Common myeloid progenitor, CD34-positive (primary cell): ENCODE measurements at regions not wholly inside any gene's neighbourhood (a gene's known extent, or its start where the extent isn't known, plus 50 kb on each side); places are given as distances from the start of the nearest gene placed in this dataset.
A peak's percentile ranks its signal among the peaks of the same experiment; 100 is the strongest.

Source experiments
- CTCF ChIA-PET: fragments of 350-600 bp; sonication (Branson Sonifier 250); formaldehyde crosslinking; loops from one replicate; lab custom pipeline; 2021; ENCODE audit warnings: antibody characterized with exemption; lab: Charles Lee
- POLR2A ChIA-PET: fragments of 350-600 bp; sonication (Branson Sonifier 250); formaldehyde crosslinking; loops from one replicate; lab custom pipeline; 2021; ENCODE audit warnings: antibody characterized with exemption; lab: Charles Lee
- DNase-seq, 3 donors: peaks; one replicate each; pipeline versions ENCODE4 v3.0.0 to v3.0.0-alpha.2; 2013
- H3K27ac ChIP-seq, 2 experiments: 1 replicate in 1 of 2; 2 replicates in 1 of 2; pipeline ENCODE4 v1.7.0; 2013; ENCODE audit warnings: inconsistent platforms in 2 of 2, low read length in 2 of 2, mild to moderate bottlenecking in 2 of 2, low read depth in 1 of 2, moderate library complexity in 1 of 2; ENCODE audit not compliant: severe bottlenecking in 2 of 2, insufficient read depth in 1 of 2, poor library complexity in 1 of 2
- H3K27me3 ChIP-seq, 5 experiments: replicated peaks in 2 of 5; 1 replicate in 3 of 5; 2 replicates in 2 of 5; pipeline versions ENCODE4 v1.6.1 to v1.7.0; 2013; ENCODE audit warnings: low read length in 4 of 5, mild to moderate bottlenecking in 2 of 5, moderate library complexity in 2 of 5, inconsistent platforms in 1 of 5; ENCODE audit not compliant: insufficient read depth in 5 of 5, control insufficient read depth in 4 of 5
- H3K36me3 ChIP-seq, 4 experiments: 1 replicate in 2 of 4; 2 replicates in 2 of 4; pipeline versions ENCODE4 v1.6.1 to v1.7.0; 2013; ENCODE audit warnings: low read length in 3 of 4, control low read depth in 1 of 4, mild to moderate bottlenecking in 1 of 4; ENCODE audit not compliant: control insufficient read depth in 4 of 4, insufficient read depth in 4 of 4
- H3K4me1 ChIP-seq, 4 experiments: 1 replicate in 3 of 4; 2 replicates in 1 of 4; pipeline versions ENCODE4 v1.6.1 to v1.7.1; 2013; ENCODE audit warnings: low read length in 3 of 4, mild to moderate bottlenecking in 3 of 4, control low read depth in 1 of 4, inconsistent platforms in 1 of 4, moderate library complexity in 1 of 4; ENCODE audit not compliant: control insufficient read depth in 4 of 4, insufficient read depth in 4 of 4; ENCODE audit errors: control extremely low read depth in 1 of 4
- H3K4me3 ChIP-seq, 7 experiments: 1 replicate in 4 of 7; 2 replicates in 3 of 7; pipeline versions ENCODE4 v1.5.1 to v1.7.0; 2013; ENCODE audit warnings: mild to moderate bottlenecking in 7 of 7, low read length in 6 of 7, moderate library complexity in 6 of 7, inconsistent platforms in 2 of 7, low read depth in 2 of 7, control low read depth in 1 of 7; ENCODE audit not compliant: insufficient read depth in 4 of 7, control insufficient read depth in 1 of 7; ENCODE audit errors: extremely low read depth in 1 of 7
- H3K9me3 ChIP-seq, 5 experiments: 1 replicate in 4 of 5; 2 replicates in 1 of 5; pipeline versions ENCODE4 v1.6.1 to v1.7.1; 2013; ENCODE audit warnings: low read length in 4 of 5, mild to moderate bottlenecking in 2 of 5, inconsistent platforms in 1 of 5, low read depth in 1 of 5, moderate library complexity in 1 of 5; ENCODE audit not compliant: control insufficient read depth in 4 of 5, insufficient read depth in 2 of 5; ENCODE audit errors: control extremely low read depth in 1 of 5
- WGBS: methylation state at CpG from one replicate; pipeline ENCODE4 v1.1.5; 2013; ENCODE audit not compliant: insufficient coverage; 5-methylcytosine and 5-hydroxymethylcytosine counted together

- ChIA-PET CTCF (interaction anchor here (0.9 kb wide), 1 partner anchor 9 kb away, joined by 3 read pairs; no protein-coding TSS in a partner anchor), POLR2A (no interaction called here)
- Histone ChIP-seq H3K36me3 (no peaks in the 10 kb centered on the region), H3K27ac (no peak overlapping the region), H3K4me3 (no peak overlapping the region), H3K27me3 (no peaks in the 10 kb centered on the region), H3K9me3 (no peaks in the 10 kb centered on the region), H3K4me1 (no peaks in the 10 kb centered on the region)
- DNase-seq, result no peak
These were observed 413.2 kb downstream of the PLA2G4A start for GRCh38 chr1:187241971-187242370.

- Histone ChIP-seq H3K4me1 (no peaks in the 10 kb centered on the region), H3K27me3 (no peaks in the 10 kb centered on the region), H3K4me3 (no peak overlapping the region), H3K27ac (no peak overlapping the region), H3K36me3 (no peaks in the 10 kb centered on the region), H3K9me3 (no peaks in the 10 kb centered on the region)
- ChIA-PET POLR2A (interaction anchor here (0.6 kb wide), 1 partner anchor 1328 kb away, joined by 4 read pairs; no protein-coding TSS in a partner anchor), CTCF (no interaction called here)
- 57% methylated on average over 4 of the region's 4 CpGs for WGBS
- DNase-seq, result peak; percentile 9 to 79 (median 66)
These were observed 415.9 kb downstream of the PLA2G4A start for GRCh38 chr1:187244623-187245022.

GRCh38 chr1:187245201-187245600 is 416.5 kb downstream of the PLA2G4A start:
- Histone ChIP-seq H3K27me3 (no peaks in the 10 kb centered on the region), H3K9me3 (no peaks in the 10 kb centered on the region), H3K4me1 (no peaks in the 10 kb centered on the region), H3K4me3 (no peak overlapping the region), H3K36me3 (no peaks in the 10 kb centered on the region), H3K27ac (no peak overlapping the region)
- DNase-seq, result no peak
- ChIA-PET POLR2A (no interaction called here), CTCF (no interaction called here)
- WGBS, result no CpG with 5 or more reads among the region's 1 CpG

- DNase-seq, result no peak
- CTCF ChIA-PET, result no interaction called here
- POLR2A ChIA-PET, result no interaction called here
- Histone ChIP-seq H3K36me3 (no peaks in the 10 kb centered on the region), H3K4me1 (no peaks in the 10 kb centered on the region), H3K9me3 (no peaks in the 10 kb centered on the region), H3K27me3 (no peaks in the 10 kb centered on the region), H3K4me3 (no peak overlapping the region), H3K27ac (no peak overlapping the region)
- WGBS, result no CpG with 5 or more reads among the region's 1 CpG
These were observed 420.4 kb downstream of the PLA2G4A start for GRCh38 chr1:187249196-187249595.

- ChIA-PET CTCF (no interaction called here), POLR2A (no interaction called here)
- no CpG with 5 or more reads among the region's 1 CpG for WGBS
- Histone ChIP-seq H3K36me3 (no peaks in the 10 kb centered on the region), H3K27me3 (no peaks in the 10 kb centered on the region), H3K4me1 (no peaks in the 10 kb centered on the region), H3K27ac (no peak overlapping the region), H3K4me3 (no peak overlapping the region), H3K9me3 (no peaks in the 10 kb centered on the region)
- no peak for DNase-seq
These were observed 424.2 kb downstream of the PLA2G4A start for GRCh38 chr1:187252923-187253322.

- H3K4me1 ChIP-seq, result no peaks in the 10 kb centered on the region
- no peak overlapping the region for H3K27ac ChIP-seq
- no peak for DNase-seq
- ChIA-PET POLR2A (no interaction called here), CTCF (no interaction called here)
- no peak overlapping the region for H3K4me3 ChIP-seq
- H3K27me3 ChIP-seq, result no peaks in the 10 kb centered on the region
- no peaks in the 10 kb centered on the region for H3K36me3 ChIP-seq
- 96% methylated on average over 2 of the region's 3 CpGs for WGBS
- no peaks in the 10 kb centered on the region for H3K9me3 ChIP-seq
These were observed 428.7 kb downstream of the PLA2G4A start for GRCh38 chr1:187257476-187257875.

GRCh38 chr1:187261637-187262036 is 432.9 kb downstream of the PLA2G4A start:
- no peaks in the 10 kb centered on the region for H3K27me3 ChIP-seq
- H3K4me1 ChIP-seq, result no peaks in the 10 kb centered on the region
- ChIA-PET CTCF (interaction anchor here (1.2 kb wide), 1 partner anchor 11 kb away, joined by 3 read pairs; no protein-coding TSS in a partner anchor), POLR2A (no interaction called here)
- no CpG with 5 or more reads among the region's 3 CpGs for WGBS
- no peaks in the 10 kb centered on the region for H3K9me3 ChIP-seq
- no peaks in the 10 kb centered on the region for H3K36me3 ChIP-seq
- no peak overlapping the region for H3K27ac ChIP-seq
- no peak overlapping the region for H3K4me3 ChIP-seq
- no peak for DNase-seq
